Peyer's patch (tissue), 4 donors: ENCODE measurements at regions not wholly inside any gene's neighbourhood (a gene's known extent, or its start where the extent isn't known, plus 50 kb on each side); places are given as distances from the start of the nearest gene placed in this dataset.

Source experiments
- DNase-seq, 3 donors: peaks; one replicate each; pipeline ENCODE4 v3.0.0-alpha.2; 2017 to 2019
- H3K27ac ChIP-seq, 4 donors: fragments of 200-600 bp; sonication (generic); one replicate each; pipeline ENCODE4 v1.5.1; 2016 to 2019
- H3K27me3 ChIP-seq, 2 donors: fragments of 200-600 bp; sonication (generic); one replicate each; pipeline ENCODE4 v1.5.1; 2019
- H3K36me3 ChIP-seq, 3 donors: fragments of 200-600 bp; sonication (generic); one replicate each; pipeline ENCODE4 v1.5.1; 2016 to 2019
- H3K4me1 ChIP-seq, 4 donors: fragments of 200-600 bp; sonication (generic); one replicate each; pipeline ENCODE4 v1.5.1; 2016 to 2019
- H3K4me3 ChIP-seq, 4 donors: fragments of 200-600 bp; sonication (generic); 1 replicate in 3 of 4; 2 replicates in 1 of 4; pipeline ENCODE4 v1.5.1; 2016 to 2019; ENCODE audit warnings: mild to moderate bottlenecking in 1 of 4
- H3K9me3 ChIP-seq, 4 donors: fragments of 200-600 bp; sonication (generic); one replicate each; pipeline ENCODE4 v1.5.1; 2016 to 2019; ENCODE audit warnings: mild to moderate bottlenecking in 1 of 4
- CTCF ChIP-seq, 6 experiments: fragments of 450-650 bp in 4 of 6; fragments of 200-600 bp in 2 of 6; sonication (generic) in 1 of 6; IDR thresholded peaks; one replicate each; pipeline ENCODE4 v1.5.1; 2017 to 2019; ENCODE audit warnings: antibody characterized with exemption in 6 of 6, mild to moderate bottlenecking in 3 of 6, moderate library complexity in 1 of 6
- POLR2A ChIP-seq, 2 donors: fragments of 450-650 bp; IDR thresholded peaks; one replicate each; pipeline ENCODE4 v1.5.1; 2017; ENCODE audit warnings: antibody characterized with exemption in 2 of 2, mild to moderate bottlenecking in 2 of 2, moderate library complexity in 2 of 2

DNA sequence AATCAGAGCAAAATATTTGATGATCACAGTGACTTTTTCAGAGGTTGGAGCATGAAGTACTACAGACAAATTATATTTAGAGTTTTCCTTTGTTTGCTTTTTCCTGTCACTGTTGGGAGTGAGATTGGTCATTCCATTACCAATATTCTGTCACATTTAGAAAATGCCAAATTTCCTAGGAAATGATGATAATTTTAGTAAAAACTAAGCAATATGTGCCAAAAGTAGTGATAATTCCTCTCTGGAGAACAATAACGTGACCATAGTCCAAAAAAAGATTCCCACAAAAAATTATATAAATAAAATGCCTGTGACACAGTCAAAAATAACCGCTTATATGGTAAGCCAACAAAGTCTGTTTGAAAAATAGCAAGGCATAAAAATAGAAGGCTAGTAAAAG, 2719.4 kb downstream of the PCDH9 start:
- Histone ChIP-seq H3K36me3 (no peaks in the 10 kb centered on the region), H3K27me3 (no peaks in the 10 kb centered on the region), H3K4me3 (no peak overlapping the region), H3K9me3 (no peaks in the 10 kb centered on the region), H3K27ac (no peak overlapping the region), H3K4me1 (no peaks in the 10 kb centered on the region)
- TF ChIP-seq POLR2A (IDR thresholded peaks at IDR 0.05) (no peak), CTCF (IDR thresholded peaks at IDR 0.05) (no peak)
- DNase-seq: no peak

DNA sequence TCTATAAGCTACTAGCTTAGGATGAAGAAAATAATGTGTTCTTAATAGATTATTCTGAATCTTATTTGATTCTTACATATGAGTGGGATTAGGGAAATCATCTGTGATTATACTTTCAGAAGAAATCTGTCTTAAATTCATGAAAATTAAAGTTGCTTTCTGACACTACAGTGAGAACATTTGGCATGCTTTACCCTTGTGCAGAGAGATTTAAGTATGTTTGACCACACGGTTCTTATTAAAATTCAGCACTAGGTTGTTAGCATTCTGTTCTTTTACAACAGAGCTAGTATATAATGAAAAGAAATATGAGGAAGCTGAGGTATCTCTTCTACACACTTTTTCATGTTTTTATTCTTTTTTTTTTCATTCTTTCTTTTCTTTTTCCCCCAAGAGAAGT, 2723.9 kb downstream of the PCDH9 start:
- H3K4me1 ChIP-seq: no peaks in the 10 kb centered on the region
- DNase-seq: no peak
- H3K9me3 ChIP-seq: no peaks in the 10 kb centered on the region
- H3K27ac ChIP-seq: no peak overlapping the region
- H3K36me3 ChIP-seq: no peaks in the 10 kb centered on the region
- no peaks in the 10 kb centered on the region for H3K27me3 ChIP-seq
- TF ChIP-seq CTCF (IDR thresholded peaks at IDR 0.05) (no peak), POLR2A (IDR thresholded peaks at IDR 0.05) (no peak)
- no peak overlapping the region for H3K4me3 ChIP-seq

DNA sequence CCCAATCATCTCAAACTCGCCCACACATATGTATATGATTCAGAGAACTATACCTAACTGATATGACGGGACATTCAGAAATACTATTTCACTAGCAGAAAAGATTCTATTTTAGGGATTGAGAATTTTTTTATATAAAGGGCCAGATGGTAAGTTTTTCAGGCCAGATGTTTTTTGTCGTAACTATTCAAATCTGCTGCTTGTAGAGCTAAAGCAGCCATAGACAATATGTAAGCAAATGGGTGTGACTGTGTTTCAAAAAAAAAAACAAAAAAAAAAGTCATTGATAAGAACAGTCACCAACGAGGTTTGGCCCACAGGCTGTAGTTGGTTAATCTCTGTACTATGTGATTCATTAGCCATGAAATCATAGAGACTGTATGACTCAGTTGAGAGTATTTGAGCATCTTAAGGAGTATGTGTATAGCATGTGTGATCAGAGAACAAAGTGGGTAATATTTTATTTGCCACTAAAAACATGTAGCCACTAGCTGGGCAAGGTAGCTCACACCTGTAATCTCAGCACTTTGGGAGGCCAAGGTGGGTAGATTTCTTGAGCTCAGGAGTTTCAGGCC, 2724.7 kb downstream of the PCDH9 start:
- Histone ChIP-seq H3K4me1 (no peaks in the 10 kb centered on the region), H3K27me3 (no peaks in the 10 kb centered on the region), H3K9me3 (no peaks in the 10 kb centered on the region), H3K27ac (no peak overlapping the region), H3K4me3 (no peak overlapping the region), H3K36me3 (no peaks in the 10 kb centered on the region)
- DNase-seq: no peak
- no peak for TF ChIP-seq CTCF (IDR thresholded peaks at IDR 0.05)

DNA sequence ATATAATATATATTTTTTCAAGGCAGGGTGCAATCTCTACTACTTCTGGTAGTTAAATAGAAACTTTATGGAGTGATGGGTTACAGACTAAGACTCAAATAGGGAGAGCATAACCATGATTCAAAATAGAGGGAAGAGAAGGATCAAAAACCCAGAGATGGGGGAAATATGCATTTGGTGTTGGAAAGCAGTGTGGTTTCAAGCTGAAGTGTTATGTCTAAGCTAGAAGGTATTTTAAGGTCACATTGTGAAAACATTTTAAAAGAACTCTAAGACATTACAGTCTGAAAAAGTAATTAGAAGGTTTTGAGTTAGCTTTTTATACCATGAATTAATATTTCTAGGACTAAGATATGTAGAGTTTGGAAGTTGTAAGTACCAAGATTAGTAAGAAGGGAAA, 2741.4 kb downstream of the PCDH9 start:
- no peak overlapping the region for H3K27ac ChIP-seq
- no peaks in the 10 kb centered on the region for H3K36me3 ChIP-seq
- H3K4me3 ChIP-seq: no peak overlapping the region
- no peaks in the 10 kb centered on the region for H3K9me3 ChIP-seq
- H3K4me1 ChIP-seq: no peaks in the 10 kb centered on the region
- TF ChIP-seq CTCF (IDR thresholded peaks at IDR 0.05) (no peak), POLR2A (IDR thresholded peaks at IDR 0.05) (no peak)
- no peak for DNase-seq
- H3K27me3 ChIP-seq: no peaks in the 10 kb centered on the region

DNA sequence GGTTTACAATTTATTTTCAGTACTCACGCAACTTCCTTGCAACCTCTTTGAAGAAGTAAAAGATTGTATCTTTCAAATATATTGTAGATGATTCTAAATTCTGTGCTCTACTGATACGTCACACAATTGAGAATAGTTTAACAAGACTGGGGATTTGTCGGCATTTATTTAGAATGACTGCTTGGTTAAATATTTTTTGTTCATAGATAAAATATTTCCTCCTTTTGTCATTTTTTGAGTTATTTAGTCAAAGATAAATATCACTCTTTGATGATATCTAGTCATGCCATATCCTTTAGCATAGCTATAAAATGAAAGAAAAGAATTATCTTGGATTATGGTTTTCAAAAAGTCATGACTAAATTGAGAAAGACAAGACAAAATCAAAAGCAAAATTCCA, 2747.8 kb downstream of the PCDH9 start:
- no peak for DNase-seq
- no peaks in the 10 kb centered on the region for H3K4me1 ChIP-seq
- H3K4me3 ChIP-seq: no peak overlapping the region
- H3K27ac ChIP-seq: no peak overlapping the region
- H3K9me3 ChIP-seq: no peaks in the 10 kb centered on the region
- no peak for TF ChIP-seq POLR2A (IDR thresholded peaks at IDR 0.05)
- TF ChIP-seq CTCF (IDR thresholded peaks at IDR 0.05): no peak
- H3K36me3 ChIP-seq: no peaks in the 10 kb centered on the region
- H3K27me3 ChIP-seq: no peaks in the 10 kb centered on the region

GRCh38 chr13:64480672-64481071, 2749.5 kb downstream of the PCDH9 start:
- no peaks in the 10 kb centered on the region for H3K9me3 ChIP-seq
- no peaks in the 10 kb centered on the region for H3K36me3 ChIP-seq
- H3K27me3 ChIP-seq: no peaks in the 10 kb centered on the region
- DNase-seq: no peak
- no peaks in the 10 kb centered on the region for H3K4me1 ChIP-seq
- H3K27ac ChIP-seq: no peak overlapping the region
- H3K4me3 ChIP-seq: no peak overlapping the region
- TF ChIP-seq CTCF (IDR thresholded peaks at IDR 0.05): no peak
- no peak for TF ChIP-seq POLR2A (IDR thresholded peaks at IDR 0.05)
